GM12873 (cell line): ENCODE measurements at regions not wholly inside any gene's neighbourhood (a gene's known extent, or its start where the extent isn't known, plus 50 kb on each side); places are given as distances from the start of the nearest gene placed in this dataset.

ENCODE experiments used
- TF ChIP-seq, protein P1 (sequence below): IDR thresholded peaks from 2 replicates; pipeline ENCODE4 v1.5.1; 2012; ENCODE audit warnings: low read depth, mild to moderate bottlenecking, moderate library complexity, low read length, control low read depth; ENCODE audit not compliant: insufficient read depth; ENCODE audit errors: missing control alignments

DNA sequence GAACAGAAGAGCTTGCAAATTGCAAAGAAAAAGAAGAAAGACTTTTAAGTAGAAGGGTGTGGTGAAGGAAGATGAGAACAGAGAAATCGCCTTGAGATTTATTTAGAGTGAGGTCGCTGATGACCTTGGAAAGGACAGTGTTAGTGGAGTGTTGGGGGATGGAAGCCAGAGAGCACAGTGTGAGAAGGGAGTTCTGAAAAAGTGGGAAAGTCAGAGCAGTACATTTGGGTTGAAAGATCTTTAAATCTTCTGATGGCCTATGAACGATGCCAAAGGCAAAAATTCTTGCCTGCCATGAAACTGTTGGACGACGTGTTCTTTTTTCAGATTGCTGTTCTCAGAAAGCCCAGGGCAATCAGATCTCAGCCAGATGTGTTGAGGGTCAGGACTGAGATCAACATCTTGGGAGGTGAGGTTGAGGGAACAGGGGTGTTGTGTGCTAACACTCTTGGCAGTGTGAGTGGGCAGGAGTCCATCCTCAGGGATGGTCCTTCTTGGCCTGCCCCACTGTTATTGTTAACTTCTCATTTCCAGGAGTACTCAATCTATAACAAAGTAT lies 330.1 kb downstream of the MAP2K6 start:
- TF ChIP-seq, protein P1, sequence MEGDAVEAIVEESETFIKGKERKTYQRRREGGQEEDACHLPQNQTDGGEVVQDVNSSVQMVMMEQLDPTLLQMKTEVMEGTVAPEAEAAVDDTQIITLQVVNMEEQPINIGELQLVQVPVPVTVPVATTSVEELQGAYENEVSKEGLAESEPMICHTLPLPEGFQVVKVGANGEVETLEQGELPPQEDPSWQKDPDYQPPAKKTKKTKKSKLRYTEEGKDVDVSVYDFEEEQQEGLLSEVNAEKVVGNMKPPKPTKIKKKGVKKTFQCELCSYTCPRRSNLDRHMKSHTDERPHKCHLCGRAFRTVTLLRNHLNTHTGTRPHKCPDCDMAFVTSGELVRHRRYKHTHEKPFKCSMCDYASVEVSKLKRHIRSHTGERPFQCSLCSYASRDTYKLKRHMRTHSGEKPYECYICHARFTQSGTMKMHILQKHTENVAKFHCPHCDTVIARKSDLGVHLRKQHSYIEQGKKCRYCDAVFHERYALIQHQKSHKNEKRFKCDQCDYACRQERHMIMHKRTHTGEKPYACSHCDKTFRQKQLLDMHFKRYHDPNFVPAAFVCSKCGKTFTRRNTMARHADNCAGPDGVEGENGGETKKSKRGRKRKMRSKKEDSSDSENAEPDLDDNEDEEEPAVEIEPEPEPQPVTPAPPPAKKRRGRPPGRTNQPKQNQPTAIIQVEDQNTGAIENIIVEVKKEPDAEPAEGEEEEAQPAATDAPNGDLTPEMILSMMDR: no peak

- TF ChIP-seq, protein P1: no peak
These were observed 325.1 kb upstream of the KCNJ16 start for GRCh38 chr17:69749911-69750310.

DNA sequence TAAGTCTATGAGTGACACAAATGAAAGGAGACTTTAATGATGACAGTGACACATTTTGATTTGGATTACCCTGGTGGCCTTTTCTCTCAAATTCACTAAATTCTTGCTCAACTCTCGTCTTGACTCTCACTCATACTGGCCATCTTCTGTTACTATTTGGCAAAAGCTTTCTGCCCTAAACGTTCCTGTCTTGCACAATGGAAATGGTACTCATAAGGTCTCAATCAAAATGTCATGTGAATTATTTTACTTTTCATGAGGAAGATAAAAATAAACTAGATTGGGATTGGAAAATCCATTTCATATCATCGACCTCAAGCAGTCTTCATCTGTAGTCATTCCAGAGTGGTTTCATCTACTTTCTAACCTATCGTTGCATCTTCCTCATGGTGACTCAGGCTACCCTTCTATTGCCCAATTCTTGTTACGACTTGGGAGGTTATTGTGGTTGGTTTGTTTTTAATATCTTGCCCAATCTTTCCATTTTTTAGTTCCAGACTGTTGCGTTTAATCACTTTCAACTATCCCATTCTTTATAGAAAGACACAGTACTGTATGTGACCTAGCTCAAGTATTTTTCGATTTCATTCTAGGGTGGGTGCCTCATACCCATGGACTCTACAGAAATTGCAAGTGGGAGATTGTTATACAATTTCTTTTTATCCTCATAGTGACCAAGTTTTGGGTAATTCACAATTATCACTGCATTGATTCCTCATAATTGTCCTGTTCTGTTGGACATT lies 317.2 kb upstream of the KCNJ16 start:
- TF ChIP-seq, protein P1: no peak

DNA sequence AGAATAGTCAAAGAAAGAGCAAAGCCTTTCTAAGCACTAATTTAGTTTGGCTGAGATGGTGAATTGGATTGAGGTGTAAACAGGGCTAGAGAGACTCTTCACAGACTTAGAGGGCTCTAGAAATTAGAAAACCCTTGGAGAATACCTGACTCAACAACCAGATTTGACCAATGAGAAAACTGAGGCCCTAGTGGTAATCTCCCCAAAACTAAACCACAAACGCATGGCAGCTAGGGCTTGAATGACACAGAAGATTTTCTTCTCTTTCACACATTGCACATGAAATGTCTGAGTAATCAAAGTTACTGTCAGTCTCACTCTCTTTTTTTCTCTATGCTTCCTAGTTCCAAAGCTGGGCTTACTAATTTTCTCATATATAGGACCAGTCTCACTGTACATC lies 314.5 kb upstream of the KCNJ16 start:
- TF ChIP-seq, protein P1: no peak

GRCh38 chr17:69761011-69761410 lies 314.0 kb upstream of the KCNJ16 start:
- TF ChIP-seq, protein P1: no peak

DNA sequence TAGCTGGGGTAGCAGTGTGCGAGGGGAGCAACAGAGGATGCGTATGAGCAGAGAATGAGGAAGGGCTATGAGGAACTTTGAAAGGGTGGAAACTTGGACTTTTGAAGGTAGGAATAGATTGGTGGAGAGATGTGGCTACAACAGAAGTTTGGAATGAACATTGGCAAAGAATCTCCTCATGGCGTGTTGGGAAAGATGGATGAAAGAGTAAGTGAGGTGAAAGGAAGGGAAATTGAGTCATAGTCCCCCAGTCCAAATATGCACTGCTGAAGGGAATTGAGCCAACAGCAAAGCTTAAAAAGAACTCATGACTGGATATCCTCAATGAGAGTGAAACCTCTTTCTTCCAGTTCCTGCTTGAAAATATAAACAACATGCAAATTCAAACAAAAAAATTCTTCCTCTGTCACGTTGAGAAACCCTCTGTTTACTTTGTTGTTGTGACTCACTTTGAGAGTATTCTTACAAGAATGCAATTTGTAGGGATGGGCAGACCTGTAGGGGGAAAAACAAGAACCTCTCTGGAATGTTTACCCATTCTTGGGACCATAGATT lies 313.2 kb upstream of the KCNJ16 start:
- TF ChIP-seq, protein P1: no peak

GRCh38 chr17:69762359-69762758 lies 312.7 kb upstream of the KCNJ16 start:
- TF ChIP-seq, protein P1: no peak
